ENCODE measurements at regions not wholly inside any gene's neighbourhood (a gene's known extent, or its start where the extent isn't known, plus 50 kb on each side); places are given as distances from the start of the nearest gene placed in this dataset.

GRCh38 chr12:112674539-112674938 is 117.0 kb upstream of the RPH3A start:
- TF ChIP-seq CTCF (IDR thresholded peaks at IDR 0.05) (no peak), POLR2AphosphoS5 (IDR thresholded peaks at IDR 0.05) (no peak)
